HepG2 (cell line): ENCODE measurements at regions not wholly inside any gene's neighbourhood (a gene's known extent, or its start where the extent isn't known, plus 50 kb on each side); places are given as distances from the start of the nearest gene placed in this dataset.
A peak's percentile ranks its signal among the peaks of the same experiment; 100 is the strongest.

ENCODE experiments used
- ATAC-seq: fragments of 200-7000 bp; cut with Tn5 transposase; 3 replicates; pipeline ENCODE4 v1.9.1; 2020; ENCODE audit warnings: mild to moderate bottlenecking, moderate library complexity
- BruUV-seq: library from RNA; stranded (reverse); fragments of 400-500 nt; replicated peaks from 2 replicates; lab custom pipeline; 2021; lab: Mats Ljungman, UMichigan
- CTCF ChIA-PET: fragments of 300-600 bp; formaldehyde crosslinking; extraction: SDS; loops from one replicate; lab custom pipeline; 2021; ENCODE audit warnings: low total read pairs, inconsistent platforms, low intra/inter-chr PET ratio; lab: Yijun Ruan, JAX
- POLR2A ChIA-PET: fragments of 350-600 bp; sonication (Branson Sonifier 250); formaldehyde crosslinking; loops from one replicate; lab custom pipeline; 2020; ENCODE audit warnings: antibody characterized with exemption, inconsistent platforms; lab: Yijun Ruan, JAX
- DNase-seq: peaks from one replicate; pipeline ENCODE4 v3.0.0-alpha.2; 2015; ENCODE audit warnings: low spot score
- FAIRE-seq: peaks from 3 replicates; lab custom pipeline; 2011; peaks lifted over from hg19 to GRCh38; lab: Jason Lieb, UNC
- H2AFZ ChIP-seq: one replicate; pipeline ENCODE4 v1.6.1; 2011; ENCODE audit warnings: low read length, inconsistent platforms
- H3K27ac ChIP-seq: fragments of 300-600 bp; 3 replicates; pipeline ENCODE4 v1.8.0; 2011; ENCODE audit warnings: mixed run types, mild to moderate bottlenecking, mixed read lengths, low read length, inconsistent platforms; ENCODE audit not compliant: insufficient read depth; ENCODE audit errors: extremely low read length
- H3K27me3 ChIP-seq, 2 experiments: fragments of 200-600 bp in 1 of 2; 2 replicates in 1 of 2; 3 replicates in 1 of 2; pipeline versions ENCODE4 v1.6.0 to v1.8.0; 2011; ENCODE audit warnings: low read length in 2 of 2, mild to moderate bottlenecking in 2 of 2, moderate library complexity in 2 of 2, inconsistent platforms in 1 of 2; ENCODE audit not compliant: insufficient read depth in 2 of 2, control insufficient read depth in 1 of 2
- H3K36me3 ChIP-seq, 2 experiments: fragments of 200-600 bp in 1 of 2; replicated peaks in 1 of 2; 2 replicates in 1 of 2; 3 replicates in 1 of 2; pipeline versions ENCODE4 v1.5.1 to v1.8.0; 2011; ENCODE audit warnings: low read length in 2 of 2, inconsistent platforms in 1 of 2; ENCODE audit not compliant: insufficient read depth in 2 of 2, control insufficient read depth in 1 of 2
- H3K4me1 ChIP-seq: 2 replicates; pipeline ENCODE4 v1.5.1; 2012; ENCODE audit warnings: low read length, inconsistent platforms; ENCODE audit not compliant: insufficient read depth
- H3K4me2 ChIP-seq: 2 replicates; pipeline ENCODE4 v1.6.0; 2011; ENCODE audit warnings: low read depth, low read length, inconsistent platforms
- H3K4me3 ChIP-seq, 3 experiments: fragments of 200-600 bp in 1 of 3; sonication (generic), shearing (Covaris generic) in 1 of 3; replicated peaks in 1 of 3; 2 replicates each; pipeline ENCODE4 v1.5.1; 2011 to 2016; ENCODE audit warnings: low read length in 3 of 3, inconsistent platforms in 2 of 3, low read depth in 2 of 3, mild to moderate bottlenecking in 2 of 3, control low read depth in 1 of 3, mixed read lengths in 1 of 3; ENCODE audit not compliant: insufficient read depth in 1 of 3
- H3K79me2 ChIP-seq: one replicate; pipeline ENCODE4 v1.6.1; 2011; ENCODE audit warnings: low read length, inconsistent platforms; ENCODE audit not compliant: insufficient read depth
- H3K9ac ChIP-seq: 2 replicates; pipeline ENCODE4 v1.6.0; 2011; ENCODE audit warnings: mild to moderate bottlenecking, low read depth, low read length, inconsistent platforms; ENCODE audit not compliant: insufficient read depth
- H3K9me3 ChIP-seq: 2 replicates; pipeline ENCODE4 v1.5.1; 2012; ENCODE audit warnings: mild to moderate bottlenecking, low read length
- H4K20me1 ChIP-seq: 2 replicates; pipeline ENCODE4 v1.6.0; 2011; ENCODE audit warnings: inconsistent platforms, mild to moderate bottlenecking, low read length, moderate library complexity; ENCODE audit not compliant: insufficient read depth
- FIP1L1 ChIP-seq: fragments of 200-400 bp; formaldehyde crosslinking; IDR thresholded peaks from 2 replicates; pipeline ENCODE4 v1.6.1; 2018; ENCODE audit warnings: low read depth, mild to moderate bottlenecking, low read length, moderate library complexity, borderline replicate concordance; ENCODE audit not compliant: insufficient read depth
- FOXC1 ChIP-seq: sonication (generic); formaldehyde crosslinking; IDR thresholded peaks from 2 replicates; pipeline ENCODE4 v1.8.0; 2022; ENCODE audit warnings: mild to moderate bottlenecking, missing genetic modification reagents, borderline replicate concordance
- FOXP4 ChIP-seq: sonication (generic); formaldehyde crosslinking; IDR thresholded peaks from 2 replicates; pipeline ENCODE4 v1.4.0; 2020; ENCODE audit warnings: missing genetic modification reagents
- GATAD1 ChIP-seq: IDR thresholded peaks from 2 replicates; pipeline ENCODE4 v1.6.1; 2016; ENCODE audit warnings: missing genetic modification reagents, missing compliant biosample characterization
- HDAC2 ChIP-seq: sonication (generic); formaldehyde crosslinking; IDR thresholded peaks from 2 replicates; pipeline ENCODE4 v1.4.0; 2020; ENCODE audit warnings: missing genetic modification reagents
- HNF4A ChIP-seq: sonication (generic); formaldehyde crosslinking; IDR thresholded peaks from 2 replicates; pipeline ENCODE4 v1.4.0; 2020; ENCODE audit warnings: missing genetic modification reagents
- KDM1A ChIP-seq: IDR thresholded peaks from 2 replicates; pipeline ENCODE4 v1.6.1; 2016; ENCODE audit warnings: missing compliant biosample characterization
- NFAT5 ChIP-seq: sonication (generic); formaldehyde crosslinking; IDR thresholded peaks from 2 replicates; pipeline ENCODE4 v1.4.0; 2020; ENCODE audit warnings: missing genetic modification reagents
- RARA ChIP-seq: IDR thresholded peaks from 2 replicates; pipeline ENCODE4 v1.6.1; 2016; ENCODE audit warnings: missing genetic modification reagents, missing compliant biosample characterization
- REXO4 ChIP-seq: sonication (generic); formaldehyde crosslinking; IDR thresholded peaks from 2 replicates; pipeline ENCODE4 v1.8.0; 2022; ENCODE audit warnings: missing genetic modification reagents, mild to moderate bottlenecking, borderline replicate concordance
- ZBTB26 ChIP-seq: IDR thresholded peaks from 2 replicates; pipeline ENCODE4 v1.6.1; 2016; ENCODE audit warnings: missing compliant biosample characterization, missing genetic modification reagents, borderline replicate concordance
- ZNF160 ChIP-seq: sonication (generic); formaldehyde crosslinking; IDR thresholded peaks from 2 replicates; pipeline ENCODE4 v1.8.0; 2022; ENCODE audit warnings: mild to moderate bottlenecking, inconsistent platforms, missing genetic modification reagents
- ZNF207 ChIP-seq: fragments of 450-650 bp; IDR thresholded peaks from 2 replicates; pipeline ENCODE4 v1.6.1; 2016; ENCODE audit warnings: antibody characterized with exemption, borderline replicate concordance
- ZNF597 ChIP-seq: sonication (generic); formaldehyde crosslinking; IDR thresholded peaks from 2 replicates; pipeline ENCODE4 v1.5.0; 2020; ENCODE audit warnings: missing genetic modification reagents
- ZNF841 ChIP-seq: sonication (generic); formaldehyde crosslinking; IDR thresholded peaks from 2 replicates; pipeline ENCODE4 v1.8.1; 2023; ENCODE audit warnings: missing genetic modification reagents, borderline replicate concordance
- ZSCAN31 ChIP-seq: sonication (generic); formaldehyde crosslinking; IDR thresholded peaks from 2 replicates; pipeline ENCODE4 v1.5.0; 2020; ENCODE audit warnings: low read depth, mild to moderate bottlenecking, missing genetic modification reagents
- WGBS: methylation state at CpG from one replicate; pipeline ENCODE4 v1.1.6; 2017; ENCODE audit warnings: low lambda C conversion rate; 5-methylcytosine and 5-hydroxymethylcytosine counted together
- in situ Hi-C: cut with HindIII; loops from 2 replicates; pipeline ENCODE4 v1.10.0; 2017; ENCODE audit warnings: low pct_unique_long_range_greater_than_20kb; ENCODE audit not compliant: extremely low pct_ligation_motif_present
- intact Hi-C: fragments of 100-400 bp; cut with micrococcal nuclease; formaldehyde crosslinking; loops from one replicate; pipeline ENCODE4 v1.10.0; 2022; ENCODE audit not compliant: unreplicated experiment

GRCh38 chr6:137351890-137352289, 132.7 kb upstream of the IFNGR1 start:
- Histone ChIP-seq H3K4me3 (no peak overlapping the region), H3K27ac (peak overlapping the region; percentile 99), H3K79me2 (no peaks in the 10 kb centered on the region), H3K9ac (peak overlapping the region; percentile 92), H3K36me3 (no peaks in the 10 kb centered on the region), H2AFZ (no peak overlapping the region), H3K4me1 (peaks cover 82% of the 10 kb centered on the region), H3K27me3 (no peaks in the 10 kb centered on the region), H4K20me1 (no peaks in the 10 kb centered on the region), H3K4me2 (0 out of 2 replicates have a peak overlapping the region, but pooled peaks have one; percentile 81), H3K9me3 (no peaks in the 10 kb centered on the region)
- BruUV-seq = no TSS peak
- ATAC-seq (no peak), DNase-seq (peak; percentile 86), FAIRE-seq (peak; percentile 47)
- intact Hi-C loops = loop anchor here (5.0 to 10.0 kb wide), 7 partner anchors 60 to 733 kb away; no protein-coding TSS in a partner anchor
- in situ Hi-C loops = loop anchor here (10.0 kb wide), 1 partner anchor 513 kb away; the partner anchor contains the start of gene TNFAIP3
- ChIA-PET CTCF (no interaction called here), POLR2A (interaction anchor here (5.3 kb wide), 1 partner anchor 37 kb away, joined by 37 read pairs; no protein-coding TSS in a partner anchor)
- 74% methylated on average over 5 of the region's 5 CpGs for WGBS
- peak; percentile 49; the same call in 1 of the 2 replicates for TF ChIP-seq HNF4A
- TF ChIP-seq NFAT5 = no peak
- TF ChIP-seq ZNF597 (CRISPR knock-in tag) = no peak
- no peak for TF ChIP-seq FIP1L1
- no peak for TF ChIP-seq FOXC1
- TF ChIP-seq RARA (CRISPR knock-in tag) = peak; percentile 66
- TF ChIP-seq HDAC2 = peak; percentile 70; the same call in 1 of the 2 replicates
- no peak for TF ChIP-seq ZNF207
- no peak for TF ChIP-seq ZSCAN31
- TF ChIP-seq FOXP4 = peak; percentile 63; the same call in 1 of the 2 replicates
- TF ChIP-seq GATAD1 = peak; percentile 27; the same call in 1 of the 2 replicates
- no peak for TF ChIP-seq ZNF160 (CRISPR knock-in tag)
- TF ChIP-seq KDM1A (CRISPR knock-in tag) = peak; percentile 54; the same call in 1 of the 2 replicates
- no peak for TF ChIP-seq REXO4 (CRISPR knock-in tag)
- TF ChIP-seq ZNF841 (CRISPR knock-in tag) = no peak
- TF ChIP-seq ZBTB26 (CRISPR knock-in tag) = no peak
